ENCODE measurements at regions not wholly inside any gene's neighbourhood (a gene's known extent, or its start where the extent isn't known, plus 50 kb on each side); places are given as distances from the start of the nearest gene placed in this dataset.

GRCh38 chr7:46024263-46024916 is 103.3 kb upstream of the IGFBP3 start:
- TF ChIP-seq YY1 (IDR thresholded peaks at IDR 0.05), result no peak
- no peak for TF ChIP-seq CTCF (IDR thresholded peaks at IDR 0.05; ENCODE audit: low read depth, low read length, missing input control)
- no peak for TF ChIP-seq REST (IDR thresholded peaks at IDR 0.05)
- TF ChIP-seq FOXA2 (IDR thresholded peaks at IDR 0.05), result no peak

Data from liver (tissue), 2 donors.